Retinal pigment epithelial cell (primary cell): ENCODE measurements at regions not wholly inside any gene's neighbourhood (a gene's known extent, or its start where the extent isn't known, plus 50 kb on each side); places are given as distances from the start of the nearest gene placed in this dataset.

ENCODE experiments used
- DNase-seq: peaks from one replicate; pipeline ENCODE4 v3.0.0-alpha.2; 2010; ENCODE audit warnings: low read depth
- H3K4me3 ChIP-seq: 2 replicates; pipeline ENCODE4 v1.5.1; 2011; ENCODE audit warnings: mild to moderate bottlenecking, low read length, control low read depth, moderate library complexity
- CTCF ChIP-seq: conservative IDR thresholded peaks from 2 replicates; pipeline ENCODE4 v1.5.1; 2011; ENCODE audit warnings: low read depth, low read length, control low read depth, inconsistent platforms

GRCh38 chr17:34176440-34176839 is 78.6 kb upstream of the CCL2 start:
- H3K4me3 ChIP-seq = no peak overlapping the region
- no peak for TF ChIP-seq CTCF
- DNase-seq = no peak

- TF ChIP-seq CTCF = no peak
- no peak for DNase-seq
- no peak overlapping the region for H3K4me3 ChIP-seq
Measured at GRCh38 chr17:34177642-34178041, 77.4 kb upstream of the CCL2 start.

- TF ChIP-seq CTCF = no peak
- DNase-seq = no peak
- no peak overlapping the region for H3K4me3 ChIP-seq
Measured at GRCh38 chr17:34178092-34178491, 77.0 kb upstream of the CCL2 start.

GRCh38 chr17:34182036-34182803 is 72.9 kb upstream of the CCL2 start:
- H3K4me3 ChIP-seq = no peak overlapping the region
- TF ChIP-seq CTCF = no peak
- DNase-seq = no peak

GRCh38 chr17:34195987-34196386 is 59.1 kb upstream of the CCL2 start:
- no peak overlapping the region for H3K4me3 ChIP-seq
- TF ChIP-seq CTCF = no peak
- DNase-seq = no peak

GRCh38 chr17:34198519-34198918 is 56.6 kb upstream of the CCL2 start:
- TF ChIP-seq CTCF = no peak
- H3K4me3 ChIP-seq = no peak overlapping the region
- DNase-seq = no peak

- no peak for TF ChIP-seq CTCF
- no peak overlapping the region for H3K4me3 ChIP-seq
- DNase-seq = no peak
Measured at GRCh38 chr17:34199454-34199853, 55.6 kb upstream of the CCL2 start.
